Middle frontal gyrus (tissue), 1 donor: ENCODE measurements at regions not wholly inside any gene's neighbourhood (a gene's known extent, or its start where the extent isn't known, plus 50 kb on each side); places are given as distances from the start of the nearest gene placed in this dataset.
"Not testable (repeated sequence)": the region's sequence is repeated elsewhere in the genome, so short reads cannot be mapped to it uniquely, and the experiment has no call there.

Experiments used
- DNase-seq: peaks from one replicate; pipeline ENCODE4 v3.0.0-alpha.2; 2015; ENCODE audit warnings: low spot score; ENCODE audit errors: extremely low spot score

- DNase-seq, result no peak
Measured at GRCh38 chrX:26908218-26908617, 554.9 kb downstream of the PPP4R3C start.

- peak; percentile 27 for DNase-seq
Measured at GRCh38 chrX:26889574-26889973, 573.6 kb downstream of the PPP4R3C start.

GRCh38 chrX:26873736-26874135 lies 589.4 kb downstream of the PPP4R3C start:
- no peak for DNase-seq

- DNase-seq, result no peak
Measured at GRCh38 chrX:26871967-26872366, 591.2 kb downstream of the PPP4R3C start.

GRCh38 chrX:26851981-26852380 lies 611.2 kb downstream of the PPP4R3C start:
- DNase-seq, result no peak

GRCh38 chrX:26848511-26848910 lies 614.6 kb downstream of the PPP4R3C start:
- no peak for DNase-seq

- DNase-seq, result no peak
Measured at GRCh38 chrX:26845056-26845455, 618.1 kb downstream of the PPP4R3C start.

GRCh38 chrX:26822448-26822847 lies 606.5 kb downstream of the MAGEB5 start:
- no peak for DNase-seq

GRCh38 chrX:26789751-26790150 lies 573.8 kb downstream of the MAGEB5 start:
- DNase-seq, result no peak

- no peak for DNase-seq
Measured at GRCh38 chrX:26788402-26788998, 572.5 kb downstream of the MAGEB5 start.

GRCh38 chrX:26783512-26784225 lies 567.7 kb downstream of the MAGEB5 start:
- DNase-seq, result no peak

GRCh38 chrX:26778320-26778888 lies 562.4 kb downstream of the MAGEB5 start:
- DNase-seq, result no peak

- no peak for DNase-seq
Measured at GRCh38 chrX:26762253-26762652, 546.3 kb downstream of the MAGEB5 start.

GRCh38 chrX:26755760-26756159 lies 539.8 kb downstream of the MAGEB5 start:
- not testable (repeated sequence) for DNase-seq

GRCh38 chrX:26747877-26748276 lies 531.9 kb downstream of the MAGEB5 start:
- DNase-seq, result no peak

GRCh38 chrX:26722666-26723428 lies 506.9 kb downstream of the MAGEB5 start:
- no peak for DNase-seq

- no peak for DNase-seq
Measured at GRCh38 chrX:26672571-26672970, 456.6 kb downstream of the MAGEB5 start.

GRCh38 chrX:26670521-26670920 lies 454.6 kb downstream of the MAGEB5 start:
- no peak for DNase-seq

GRCh38 chrX:26664919-26665318 lies 448.9 kb downstream of the MAGEB5 start:
- no peak for DNase-seq

- DNase-seq, result no peak
Measured at GRCh38 chrX:26653050-26653449, 437.1 kb downstream of the MAGEB5 start.

GRCh38 chrX:26651755-26652154 lies 435.8 kb downstream of the MAGEB5 start:
- DNase-seq, result no peak

- DNase-seq, result no peak
Measured at GRCh38 chrX:26649534-26649933, 433.6 kb downstream of the MAGEB5 start.
